T-helper 2 cell treated with Interferon-gamma antibody and Interleukin-4, amounts not matched to agents 5 μg/mL and 100 μg/mL, for 36 hours (primary cell): ENCODE measurements at regions not wholly inside any gene's neighbourhood (a gene's known extent, or its start where the extent isn't known, plus 50 kb on each side); places are given as distances from the start of the nearest gene placed in this dataset.
A peak's percentile ranks its signal among the peaks of the same experiment; 100 is the strongest.
"Not testable (repeated sequence)": the region's sequence is repeated elsewhere in the genome, so short reads cannot be mapped to it uniquely, and the experiment has no call there.

Source experiments
- DNase-seq: peaks from one replicate; pipeline ENCODE4 v3.0.0; 2021; ENCODE audit warnings: low spot score
- H3K27ac Mint-ChIP-seq: one replicate; pipeline ENCODE4 v1.8.0; 2021; ENCODE audit warnings: mild to moderate bottlenecking, mixed read lengths
- H3K27me3 Mint-ChIP-seq: one replicate; pipeline ENCODE4 v1.8.0; 2021; ENCODE audit warnings: low read depth, mixed read lengths
- H3K36me3 Mint-ChIP-seq: one replicate; pipeline ENCODE4 v1.8.0; 2021; ENCODE audit warnings: low read depth, mixed read lengths
- H3K4me1 Mint-ChIP-seq: one replicate; pipeline ENCODE4 v1.8.0; 2021; ENCODE audit warnings: low read depth, mixed read lengths
- H3K4me3 Mint-ChIP-seq: one replicate; pipeline ENCODE4 v1.8.0; 2022; ENCODE audit warnings: mild to moderate bottlenecking, moderate library complexity, mixed read lengths
- H3K9me3 Mint-ChIP-seq: one replicate; pipeline ENCODE4 v1.8.0; 2021; ENCODE audit warnings: mixed read lengths

GRCh38 chr12:68482014-68482413, 128.7 kb upstream of the RAP1B start:
- Mint-ChIP-seq H3K27me3 (no peaks in the 10 kb centered on the region), H3K27ac (peak overlapping the region; percentile 79), H3K4me3 (peak overlapping the region; percentile 63), H3K36me3 (peaks cover 5% of the 10 kb centered on the region), H3K4me1 (peaks cover 47% of the 10 kb centered on the region), H3K9me3 (peaks cover 16% of the 10 kb centered on the region)
- no peak for DNase-seq

DNA sequence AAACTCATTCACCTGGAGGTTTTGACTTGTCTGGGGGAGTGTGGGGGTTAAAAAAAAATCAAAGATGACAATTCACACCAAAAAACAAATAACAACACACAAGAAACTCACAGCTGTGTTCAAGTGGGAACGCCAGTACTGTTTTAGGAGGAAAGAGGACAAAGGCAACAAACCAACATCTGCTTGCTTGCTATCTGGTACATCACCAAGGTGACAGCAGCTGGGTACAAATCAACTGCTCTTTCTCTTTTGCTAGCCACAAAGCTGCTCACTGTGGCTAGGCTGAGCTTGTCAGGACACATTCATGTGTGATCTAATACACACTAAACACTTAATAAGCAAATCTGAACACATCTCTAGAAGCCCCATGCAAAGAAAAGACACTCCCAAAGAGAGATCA, 128.0 kb upstream of the RAP1B start:
- Mint-ChIP-seq H3K4me3 (peak overlapping the region; percentile 63), H3K4me1 (peaks cover 41% of the 10 kb centered on the region), H3K27ac (peak overlapping the region; percentile 72), H3K9me3 (peaks cover 10% of the 10 kb centered on the region), H3K36me3 (peaks cover 5% of the 10 kb centered on the region), H3K27me3 (no peaks in the 10 kb centered on the region)
- DNase-seq, result peak; percentile 29

DNA sequence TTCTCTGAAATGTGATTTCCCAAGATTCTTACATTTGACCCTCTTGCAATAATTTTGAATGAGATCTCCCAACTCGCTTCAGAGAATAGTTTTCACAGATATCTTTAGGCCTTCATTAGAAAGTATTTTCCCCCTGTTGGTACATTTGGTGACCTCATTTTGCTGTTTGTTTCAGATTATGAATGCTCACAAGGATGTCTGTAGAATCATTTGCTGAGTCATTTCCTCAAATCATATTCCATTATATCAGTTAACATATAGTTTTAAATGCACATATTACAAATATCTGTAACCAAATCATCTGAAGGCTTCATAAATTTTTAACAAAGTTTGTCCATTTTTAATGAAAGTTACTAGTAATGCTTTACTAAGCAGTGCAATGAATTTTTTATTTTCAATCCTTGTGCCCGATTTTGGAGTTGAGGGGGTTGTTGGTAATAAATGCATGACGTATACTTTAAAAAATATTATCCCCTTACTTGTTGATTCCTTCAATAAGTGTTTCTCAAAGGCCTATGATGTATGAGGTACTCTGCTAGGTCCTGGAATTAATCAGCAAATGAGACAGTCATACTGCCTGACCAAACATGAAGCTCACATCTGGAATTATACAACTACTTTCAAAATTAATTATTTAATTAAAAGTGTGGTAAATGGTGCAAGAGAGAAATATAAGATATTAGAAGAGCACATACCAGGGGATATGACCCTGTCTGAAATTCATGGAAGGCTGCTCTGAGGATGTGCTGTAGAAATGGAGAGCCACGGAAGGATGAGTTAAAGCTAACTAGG, 126.9 kb upstream of the RAP1B start:
- H3K27ac Mint-ChIP-seq, result peak overlapping the region; percentile 84
- H3K4me3 Mint-ChIP-seq, result peak overlapping the region; percentile 53
- peaks cover 5% of the 10 kb centered on the region for H3K36me3 Mint-ChIP-seq
- H3K4me1 Mint-ChIP-seq, result peaks cover 39% of the 10 kb centered on the region
- no peaks in the 10 kb centered on the region for H3K27me3 Mint-ChIP-seq
- peaks cover 9% of the 10 kb centered on the region for H3K9me3 Mint-ChIP-seq
- no peak for DNase-seq

DNA sequence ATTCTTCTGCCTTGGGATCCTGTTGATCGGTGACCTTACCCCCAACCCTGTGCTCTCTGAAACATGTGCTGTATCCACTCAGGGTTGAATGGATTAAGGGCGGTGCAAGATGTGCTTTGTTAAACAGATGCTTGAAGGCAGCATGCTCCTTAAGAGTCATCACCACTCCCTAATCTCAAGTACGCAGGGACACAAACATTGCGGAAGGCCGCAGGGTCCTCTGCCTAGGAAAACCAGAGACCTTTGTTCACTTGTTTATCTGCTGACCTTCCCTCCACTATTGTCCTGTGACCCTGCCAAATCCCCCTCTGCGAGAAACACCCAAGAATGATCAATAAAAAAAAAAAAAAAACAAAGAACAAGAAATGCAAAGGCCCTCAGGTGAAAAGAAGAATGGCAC, 126.1 kb upstream of the RAP1B start:
- H3K27me3 Mint-ChIP-seq, H3K4me3 Mint-ChIP-seq, DNase-seq, H3K36me3 Mint-ChIP-seq, H3K9me3 Mint-ChIP-seq, H3K27ac Mint-ChIP-seq: not testable (repeated sequence)
- peaks cover 33% of the 10 kb centered on the region for H3K4me1 Mint-ChIP-seq

GRCh38 chr12:68486449-68486848, 124.2 kb upstream of the RAP1B start:
- not testable (repeated sequence) for H3K27me3 Mint-ChIP-seq, H3K36me3 Mint-ChIP-seq

DNA sequence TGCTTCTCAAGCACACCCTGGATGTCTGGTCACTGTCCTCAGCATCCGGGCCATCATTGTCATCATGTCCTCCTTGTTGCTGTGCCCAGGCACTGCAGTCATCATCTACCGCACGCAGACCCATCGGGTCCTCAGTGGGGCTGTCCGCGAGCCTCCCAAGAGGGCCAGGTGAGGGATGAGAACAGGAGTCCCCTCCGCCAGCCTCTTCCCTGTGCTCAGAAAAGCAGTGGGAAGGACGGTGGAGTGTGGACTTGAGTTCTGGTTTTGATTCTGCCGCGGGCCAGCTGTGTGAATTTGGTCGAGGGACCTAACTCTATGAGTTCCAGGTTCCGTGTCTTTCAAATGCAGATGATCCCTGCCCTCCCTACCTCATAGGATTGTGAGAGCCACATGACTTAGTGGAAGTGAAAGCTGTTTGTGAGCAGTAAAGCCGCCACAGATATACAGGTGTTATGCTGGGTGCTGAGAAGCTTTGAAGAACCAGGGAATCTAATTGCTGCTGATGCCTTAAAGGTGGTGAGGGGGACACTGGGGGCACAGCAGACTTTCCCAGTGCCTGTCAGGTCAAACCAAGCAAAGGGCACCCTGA, 122.9 kb upstream of the RAP1B start:
- peaks cover 28% of the 10 kb centered on the region for H3K4me1 Mint-ChIP-seq
- H3K4me3 Mint-ChIP-seq, result no peak overlapping the region
- H3K27me3 Mint-ChIP-seq, result no peaks in the 10 kb centered on the region
- peaks cover 2% of the 10 kb centered on the region for H3K36me3 Mint-ChIP-seq
- no peaks in the 10 kb centered on the region for H3K9me3 Mint-ChIP-seq
- no peak overlapping the region for H3K27ac Mint-ChIP-seq
- DNase-seq, result no peak

More at GRCh38 chr12:68486449-68486848, 124.2 kb upstream of the RAP1B start:
- H3K4me1 Mint-ChIP-seq, result peaks cover 40% of the 10 kb centered on the region
- not testable (repeated sequence) for H3K4me3 Mint-ChIP-seq, DNase-seq, H3K27ac Mint-ChIP-seq, H3K9me3 Mint-ChIP-seq

DNA sequence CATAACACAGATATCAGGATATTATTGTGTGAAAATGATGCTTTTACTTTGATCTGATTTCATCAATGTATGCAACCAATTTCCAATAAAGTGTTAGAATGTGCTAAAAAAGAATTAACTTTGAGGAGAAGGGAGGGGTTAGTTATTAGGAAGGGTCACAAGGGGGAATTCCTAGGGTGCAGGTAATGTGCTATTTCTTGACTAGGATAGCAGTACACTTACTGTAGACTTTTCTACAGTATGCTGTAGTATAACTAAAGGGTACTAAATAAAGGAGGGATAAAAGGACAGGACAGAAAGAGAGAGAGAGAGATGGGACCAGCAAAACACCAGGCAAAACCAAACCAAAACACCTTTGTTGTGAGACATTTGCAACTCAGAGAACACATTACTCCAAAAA, 121.4 kb upstream of the RAP1B start:
- H3K4me1 Mint-ChIP-seq, result peaks cover 20% of the 10 kb centered on the region
- DNase-seq, result no peak
- no peak overlapping the region for H3K4me3 Mint-ChIP-seq
- no peaks in the 10 kb centered on the region for H3K9me3 Mint-ChIP-seq
- H3K36me3 Mint-ChIP-seq, result peaks cover 2% of the 10 kb centered on the region
- H3K27ac Mint-ChIP-seq, result no peak overlapping the region
- no peaks in the 10 kb centered on the region for H3K27me3 Mint-ChIP-seq

- DNase-seq, result no peak
- Mint-ChIP-seq H3K9me3 (no peaks in the 10 kb centered on the region), H3K4me1 (peaks cover 17% of the 10 kb centered on the region), H3K4me3 (no peak overlapping the region), H3K27ac (peak overlapping the region; percentile 8), H3K27me3 (no peaks in the 10 kb centered on the region), H3K36me3 (peaks cover 2% of the 10 kb centered on the region)
Measured at GRCh38 chr12:68490476-68490875, 120.2 kb upstream of the RAP1B start.

GRCh38 chr12:68491204-68491960, 119.3 kb upstream of the RAP1B start:
- Mint-ChIP-seq H3K4me1 (peaks cover 16% of the 10 kb centered on the region), H3K4me3 (no peak overlapping the region), H3K27ac (no peak overlapping the region), H3K36me3 (peaks cover 2% of the 10 kb centered on the region), H3K9me3 (no peaks in the 10 kb centered on the region), H3K27me3 (no peaks in the 10 kb centered on the region)
- no peak for DNase-seq

- Mint-ChIP-seq H3K4me1 (peaks cover 28% of the 10 kb centered on the region), H3K36me3 (peaks cover 1% of the 10 kb centered on the region), H3K4me3 (no peak overlapping the region), H3K9me3 (no peaks in the 10 kb centered on the region), H3K27me3 (peaks cover 4% of the 10 kb centered on the region), H3K27ac (no peak overlapping the region)
- no peak for DNase-seq
Measured at GRCh38 chr12:68495336-68496070, 115.2 kb upstream of the RAP1B start.

DNA sequence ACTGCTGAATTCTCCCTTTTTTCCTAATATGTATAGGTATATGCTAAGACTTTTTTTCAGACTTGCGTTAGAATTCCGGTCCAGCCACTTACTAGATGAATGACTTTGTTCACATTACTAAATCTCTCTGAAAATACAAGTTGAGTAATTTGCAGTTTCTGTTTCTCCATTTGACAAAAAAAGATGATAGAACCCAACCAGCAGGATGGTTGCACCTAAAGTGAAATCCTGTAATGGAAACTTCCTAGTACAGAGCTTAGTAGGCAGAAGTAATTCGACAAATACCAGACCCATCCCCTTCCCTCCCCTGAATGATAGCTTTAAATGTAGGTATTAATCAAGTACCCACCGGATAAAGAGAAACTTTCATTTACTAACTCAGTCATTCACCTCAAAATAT, 113.6 kb upstream of the RAP1B start:
- H3K9me3 Mint-ChIP-seq, result no peaks in the 10 kb centered on the region
- H3K27ac Mint-ChIP-seq, result peak overlapping the region; percentile 16
- no peaks in the 10 kb centered on the region for H3K36me3 Mint-ChIP-seq
- DNase-seq, result peak; percentile 27
- peaks cover 4% of the 10 kb centered on the region for H3K27me3 Mint-ChIP-seq
- H3K4me3 Mint-ChIP-seq, result peak overlapping the region; percentile 44
- H3K4me1 Mint-ChIP-seq, result peaks cover 21% of the 10 kb centered on the region

DNA sequence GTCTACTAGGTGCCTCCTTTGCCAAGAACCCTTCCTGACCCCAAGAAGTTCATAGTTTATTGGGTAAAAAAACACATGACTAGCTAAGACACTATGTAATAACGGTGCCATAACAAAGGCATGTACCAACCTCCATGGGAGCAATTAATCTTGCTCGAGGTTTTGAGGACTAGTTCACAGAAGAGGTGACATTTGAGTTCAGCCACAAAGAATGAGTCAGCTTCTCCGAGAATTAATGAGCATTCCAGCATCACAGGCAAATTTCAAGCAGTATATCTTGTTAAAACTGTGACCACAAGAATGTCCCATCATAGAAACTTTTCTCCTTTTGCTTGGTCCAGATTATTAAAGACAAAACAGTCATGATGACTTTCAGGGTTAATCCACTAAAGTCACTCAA, 113.0 kb upstream of the RAP1B start:
- Mint-ChIP-seq H3K36me3 (no peaks in the 10 kb centered on the region), H3K27ac (peak overlapping the region; percentile 52)
- DNase-seq, result peak; percentile 56

GRCh38 chr12:68498736-68499135, 112.0 kb upstream of the RAP1B start:
- H3K4me3 Mint-ChIP-seq, result no peak overlapping the region
- no peaks in the 10 kb centered on the region for H3K9me3 Mint-ChIP-seq
- H3K36me3 Mint-ChIP-seq, result no peaks in the 10 kb centered on the region
- DNase-seq, result no peak
- no peak overlapping the region for H3K27ac Mint-ChIP-seq
- peaks cover 4% of the 10 kb centered on the region for H3K27me3 Mint-ChIP-seq
- peaks cover 19% of the 10 kb centered on the region for H3K4me1 Mint-ChIP-seq

More for the DNA sequence above, 113.0 kb upstream of the RAP1B start:
- Mint-ChIP-seq H3K9me3 (no peaks in the 10 kb centered on the region), H3K4me3 (peak overlapping the region; percentile 8), H3K27me3 (peaks cover 4% of the 10 kb centered on the region), H3K4me1 (peaks cover 21% of the 10 kb centered on the region)
